ENCODE measurements at regions not wholly inside any gene's neighbourhood (a gene's known extent, or its start where the extent isn't known, plus 50 kb on each side); places are given as distances from the start of the nearest gene placed in this dataset.
"Not testable (repeated sequence)": the region's sequence is repeated elsewhere in the genome, so short reads cannot be mapped to it uniquely, and the experiment has no call there.

DNA sequence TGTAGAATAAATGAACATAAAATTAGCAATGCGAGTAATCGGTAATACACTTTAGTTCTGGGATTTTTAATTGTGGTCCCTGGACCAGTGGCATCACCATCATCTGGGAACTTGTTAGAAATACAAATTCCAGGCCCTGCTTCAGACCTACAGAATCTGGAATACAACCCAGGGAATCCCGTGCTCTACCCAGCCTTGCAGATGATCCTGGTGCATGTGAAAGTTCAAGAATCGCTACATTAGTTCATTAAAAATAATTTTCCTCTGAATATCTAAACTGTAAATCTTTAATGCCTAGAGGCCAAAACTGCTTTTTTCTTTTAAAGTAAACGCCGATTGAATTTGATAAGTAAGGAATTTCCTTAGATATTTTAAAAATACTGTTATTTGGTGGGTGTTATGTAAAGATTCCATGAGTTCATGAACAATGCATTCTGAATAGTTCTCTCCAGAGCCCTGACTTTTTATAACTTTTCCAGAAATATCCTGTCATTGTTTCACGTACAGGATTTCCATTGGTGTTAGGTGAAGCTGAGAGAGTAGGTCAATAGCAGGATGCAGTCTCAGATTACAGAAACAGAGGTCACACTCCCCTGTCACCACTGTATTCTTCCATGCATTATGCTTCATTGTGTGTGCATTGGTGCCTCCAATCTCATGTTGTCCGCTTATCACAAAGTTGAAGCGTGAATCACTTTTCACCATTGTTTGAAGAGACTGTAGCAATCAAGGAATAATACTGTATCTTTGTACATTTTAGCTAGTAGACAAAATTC, 596.5 kb upstream of the KLF12 start:
- DNase-seq (ENCODE audit: extremely low spot score in 2 of 2), result no peak
- H3K4me1 ChIP-seq, result no peaks in the 10 kb centered on the region
- H3K27me3 ChIP-seq, result no peaks in the 10 kb centered on the region
- no peaks in the 10 kb centered on the region for H3K9me3 ChIP-seq
- TF ChIP-seq POLR2A (IDR thresholded peaks at IDR 0.05) (no peak), POLR2AphosphoS5 (IDR thresholded peaks at IDR 0.05; ENCODE audit: insufficient read depth in 1 of 2, low read depth in 1 of 2) (no peak)
- TF ChIP-seq, protein P1, sequence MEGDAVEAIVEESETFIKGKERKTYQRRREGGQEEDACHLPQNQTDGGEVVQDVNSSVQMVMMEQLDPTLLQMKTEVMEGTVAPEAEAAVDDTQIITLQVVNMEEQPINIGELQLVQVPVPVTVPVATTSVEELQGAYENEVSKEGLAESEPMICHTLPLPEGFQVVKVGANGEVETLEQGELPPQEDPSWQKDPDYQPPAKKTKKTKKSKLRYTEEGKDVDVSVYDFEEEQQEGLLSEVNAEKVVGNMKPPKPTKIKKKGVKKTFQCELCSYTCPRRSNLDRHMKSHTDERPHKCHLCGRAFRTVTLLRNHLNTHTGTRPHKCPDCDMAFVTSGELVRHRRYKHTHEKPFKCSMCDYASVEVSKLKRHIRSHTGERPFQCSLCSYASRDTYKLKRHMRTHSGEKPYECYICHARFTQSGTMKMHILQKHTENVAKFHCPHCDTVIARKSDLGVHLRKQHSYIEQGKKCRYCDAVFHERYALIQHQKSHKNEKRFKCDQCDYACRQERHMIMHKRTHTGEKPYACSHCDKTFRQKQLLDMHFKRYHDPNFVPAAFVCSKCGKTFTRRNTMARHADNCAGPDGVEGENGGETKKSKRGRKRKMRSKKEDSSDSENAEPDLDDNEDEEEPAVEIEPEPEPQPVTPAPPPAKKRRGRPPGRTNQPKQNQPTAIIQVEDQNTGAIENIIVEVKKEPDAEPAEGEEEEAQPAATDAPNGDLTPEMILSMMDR (IDR thresholded peaks at IDR 0.05), result no peak
- no peaks in the 10 kb centered on the region for H3K36me3 ChIP-seq
- intact Hi-C loops (cut with DNase I), result no loop called here
- no peak overlapping the region for H3K27ac ChIP-seq
- H3K4me3 ChIP-seq, result no peak overlapping the region

DNA sequence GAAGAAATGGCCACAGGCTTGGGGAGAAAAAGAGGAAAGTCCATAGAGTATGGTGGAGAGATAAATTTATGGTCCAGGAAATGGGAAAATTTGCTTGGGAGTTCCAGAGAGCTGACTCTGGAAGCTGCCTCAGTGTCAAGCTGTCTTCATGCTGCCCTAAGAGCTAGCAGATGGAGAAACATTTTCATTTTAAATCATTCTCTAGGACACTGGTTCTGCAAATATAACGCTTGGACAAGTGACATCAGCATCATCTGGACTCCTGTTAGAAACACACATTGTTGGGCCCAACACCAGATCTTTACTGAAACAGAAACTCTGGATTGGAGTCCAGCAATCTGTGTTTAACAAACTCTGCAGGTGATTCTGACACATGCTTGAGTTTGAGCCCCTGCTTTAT, 592.0 kb upstream of the KLF12 start:
- H3K9me3 ChIP-seq, result no peaks in the 10 kb centered on the region
- no peaks in the 10 kb centered on the region for H3K4me1 ChIP-seq
- intact Hi-C loops (cut with DNase I), result no loop called here
- no peaks in the 10 kb centered on the region for H3K36me3 ChIP-seq
- H3K4me3 ChIP-seq, result no peak overlapping the region
- TF ChIP-seq POLR2A (IDR thresholded peaks at IDR 0.05), result no peak
- TF ChIP-seq, protein P1 (IDR thresholded peaks at IDR 0.05), result no peak
- TF ChIP-seq POLR2AphosphoS5 (IDR thresholded peaks at IDR 0.05; ENCODE audit: insufficient read depth in 1 of 2, low read depth in 1 of 2), result no peak
- no peak overlapping the region for H3K27ac ChIP-seq
- DNase-seq (ENCODE audit: extremely low spot score in 2 of 2), result no peak
- H3K27me3 ChIP-seq, result no peaks in the 10 kb centered on the region

DNA sequence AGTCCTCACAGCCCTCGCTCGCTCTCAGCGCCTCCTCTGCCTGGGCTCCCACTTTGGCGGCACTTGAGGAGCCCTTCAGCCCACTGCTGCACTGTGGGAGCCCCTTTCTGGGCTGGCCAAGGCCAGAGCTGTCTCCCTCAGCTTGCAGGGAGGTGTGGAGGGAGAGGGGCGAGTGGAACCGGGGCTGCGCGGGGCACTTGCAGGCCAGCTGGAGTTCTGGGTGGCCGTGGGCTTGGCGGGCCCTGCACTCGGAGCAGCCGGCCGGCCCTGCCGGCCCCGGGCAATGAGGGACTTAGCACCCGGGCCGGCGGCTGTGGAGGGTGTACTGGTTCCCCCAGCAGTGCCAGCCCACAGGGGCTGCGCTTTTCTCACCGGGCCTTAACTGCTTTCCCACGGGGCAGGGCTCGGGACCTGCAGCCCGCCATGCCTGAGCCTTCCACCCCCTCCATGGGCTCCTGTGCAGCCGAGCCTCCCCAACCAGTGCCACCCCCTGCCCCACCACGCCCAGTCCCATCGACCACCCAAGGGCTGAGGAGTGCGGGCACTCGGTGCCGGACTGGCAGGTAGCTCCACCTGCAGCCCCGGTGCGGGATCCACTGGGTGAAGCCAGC, 584.1 kb upstream of the KLF12 start:
- DNase-seq (ENCODE audit: extremely low spot score in 2 of 2); H3K4me3 ChIP-seq; intact Hi-C loops (cut with DNase I); H3K9me3 ChIP-seq; H3K27ac ChIP-seq; H3K36me3 ChIP-seq; H3K4me1 ChIP-seq; H3K27me3 ChIP-seq: not testable (repeated sequence)

DNA sequence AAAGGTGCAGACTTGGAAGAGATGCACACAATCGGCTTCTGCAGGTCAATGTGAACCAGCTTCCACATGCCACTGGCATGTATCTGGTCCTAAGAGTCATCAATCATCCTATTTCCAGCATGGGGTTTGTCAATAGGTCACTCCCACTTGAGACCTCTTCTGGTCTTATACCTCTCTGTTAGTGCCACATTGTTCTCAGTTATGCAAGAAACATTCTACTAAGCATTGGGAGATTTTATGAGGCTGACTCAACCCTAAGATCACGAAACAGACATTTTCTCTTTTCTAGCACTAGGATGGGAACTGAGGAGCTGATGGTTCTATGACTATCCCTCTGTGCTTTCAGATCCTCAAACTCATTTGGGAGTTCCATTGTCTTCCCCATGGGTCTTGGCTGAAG, 581.5 kb upstream of the KLF12 start:
- TF ChIP-seq POLR2A (IDR thresholded peaks at IDR 0.05) (no peak), POLR2AphosphoS5 (IDR thresholded peaks at IDR 0.05; ENCODE audit: insufficient read depth in 1 of 2, low read depth in 1 of 2) (no peak)
- TF ChIP-seq, protein P1 (IDR thresholded peaks at IDR 0.05), result no peak
- H3K9me3 ChIP-seq, result no peaks in the 10 kb centered on the region

DNA sequence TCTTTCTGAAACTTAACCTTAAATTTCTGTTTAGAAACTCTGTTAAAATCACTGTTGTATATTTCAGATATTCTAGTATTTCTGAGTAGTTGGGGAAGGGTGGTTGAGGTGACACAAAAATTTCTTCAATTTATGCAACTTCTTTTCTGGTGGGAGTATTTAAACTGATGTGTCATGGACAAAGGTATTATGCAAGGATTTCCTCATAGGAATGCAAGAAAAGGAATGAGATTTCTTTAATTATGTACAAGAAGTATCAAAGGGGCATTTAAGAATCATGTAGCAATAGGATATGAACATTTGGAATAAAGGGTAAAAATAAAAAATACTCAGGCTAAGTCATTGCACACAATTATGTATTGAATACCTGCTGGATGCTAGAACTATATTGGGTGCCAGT, 575.8 kb upstream of the KLF12 start:
- Histone ChIP-seq H3K4me3 (no peak overlapping the region), H3K9me3 (no peaks in the 10 kb centered on the region), H3K4me1 (no peaks in the 10 kb centered on the region), H3K36me3 (no peaks in the 10 kb centered on the region), H3K27ac (no peak overlapping the region), H3K27me3 (no peaks in the 10 kb centered on the region)
- intact Hi-C loops (cut with DNase I), result no loop called here
- DNase-seq (ENCODE audit: extremely low spot score in 2 of 2), result no peak
- TF ChIP-seq POLR2A (IDR thresholded peaks at IDR 0.05), result no peak
- TF ChIP-seq, protein P1 (IDR thresholded peaks at IDR 0.05), result no peak
- no peak for TF ChIP-seq POLR2AphosphoS5 (IDR thresholded peaks at IDR 0.05; ENCODE audit: insufficient read depth in 1 of 2, low read depth in 1 of 2)

More for the DNA sequence above, 581.5 kb upstream of the KLF12 start:
- DNase-seq (ENCODE audit: extremely low spot score in 2 of 2), result no peak
- intact Hi-C loops (cut with DNase I), result no loop called here
- Histone ChIP-seq H3K27ac (no peak overlapping the region), H3K36me3 (no peaks in the 10 kb centered on the region), H3K27me3 (no peaks in the 10 kb centered on the region), H3K4me3 (no peak overlapping the region), H3K4me1 (no peaks in the 10 kb centered on the region)
